ENCODE measurements at regions not wholly inside any gene's neighbourhood (a gene's known extent, or its start where the extent isn't known, plus 50 kb on each side); places are given as distances from the start of the nearest gene placed in this dataset.
A peak's percentile ranks its signal among the peaks of the same experiment; 100 is the strongest.

DNA sequence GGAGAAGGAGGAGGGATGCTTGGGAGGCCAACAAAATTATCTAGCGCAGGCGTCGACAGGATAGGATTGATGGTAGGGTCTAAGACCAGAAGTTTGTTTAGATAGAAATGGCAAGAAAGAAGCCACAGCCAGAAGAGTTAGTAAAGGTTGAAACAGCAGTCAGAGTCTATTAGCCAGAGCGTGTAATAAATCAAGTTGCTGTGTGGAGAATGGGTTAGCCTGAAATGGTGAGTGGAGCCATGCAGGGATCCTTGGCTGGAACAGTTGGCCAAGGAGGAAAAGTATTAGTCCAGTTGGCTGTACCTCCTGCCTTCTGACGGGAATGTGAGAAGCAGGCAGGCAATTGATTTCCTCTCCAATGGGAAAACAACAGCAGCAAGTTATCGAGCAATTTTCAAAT, 190.7 kb upstream of the CCDC68 start:
- in situ Hi-C loops (cut with HindIII; ENCODE audit: low sequenced_read_pairs): no loop called here
- H3K4me3 ChIP-seq (ENCODE audit: low read depth, low read length): no peak overlapping the region
- TF ChIP-seq, protein P1, sequence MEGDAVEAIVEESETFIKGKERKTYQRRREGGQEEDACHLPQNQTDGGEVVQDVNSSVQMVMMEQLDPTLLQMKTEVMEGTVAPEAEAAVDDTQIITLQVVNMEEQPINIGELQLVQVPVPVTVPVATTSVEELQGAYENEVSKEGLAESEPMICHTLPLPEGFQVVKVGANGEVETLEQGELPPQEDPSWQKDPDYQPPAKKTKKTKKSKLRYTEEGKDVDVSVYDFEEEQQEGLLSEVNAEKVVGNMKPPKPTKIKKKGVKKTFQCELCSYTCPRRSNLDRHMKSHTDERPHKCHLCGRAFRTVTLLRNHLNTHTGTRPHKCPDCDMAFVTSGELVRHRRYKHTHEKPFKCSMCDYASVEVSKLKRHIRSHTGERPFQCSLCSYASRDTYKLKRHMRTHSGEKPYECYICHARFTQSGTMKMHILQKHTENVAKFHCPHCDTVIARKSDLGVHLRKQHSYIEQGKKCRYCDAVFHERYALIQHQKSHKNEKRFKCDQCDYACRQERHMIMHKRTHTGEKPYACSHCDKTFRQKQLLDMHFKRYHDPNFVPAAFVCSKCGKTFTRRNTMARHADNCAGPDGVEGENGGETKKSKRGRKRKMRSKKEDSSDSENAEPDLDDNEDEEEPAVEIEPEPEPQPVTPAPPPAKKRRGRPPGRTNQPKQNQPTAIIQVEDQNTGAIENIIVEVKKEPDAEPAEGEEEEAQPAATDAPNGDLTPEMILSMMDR (IDR thresholded peaks at IDR 0.05; ENCODE audit: low read depth, low read length): no peak
- peak; percentile 31 for DNase-seq (ENCODE audit: low read depth, low spot score)

DNA sequence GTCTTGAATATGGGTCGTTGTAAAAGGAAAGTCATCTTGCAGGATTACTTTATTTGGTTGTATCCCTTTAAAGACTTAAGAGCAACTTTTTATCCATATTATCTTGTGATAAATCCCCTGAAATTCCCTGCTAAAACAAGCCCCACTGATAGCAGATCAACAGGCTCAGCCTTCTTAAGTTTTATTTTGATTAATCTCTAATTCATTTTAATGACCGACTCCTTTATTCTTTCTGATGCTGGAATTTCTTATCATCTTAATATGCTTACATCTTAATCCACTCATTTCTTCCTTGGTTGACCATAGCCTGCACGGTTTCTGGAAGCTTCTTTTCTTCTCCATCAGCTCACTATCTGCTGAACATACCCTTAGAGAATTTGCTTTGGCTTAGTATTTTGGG, 188.5 kb upstream of the CCDC68 start:
- TF ChIP-seq, protein P1 (IDR thresholded peaks at IDR 0.05; ENCODE audit: low read depth, low read length): no peak
- in situ Hi-C loops (cut with HindIII; ENCODE audit: low sequenced_read_pairs): no loop called here
- DNase-seq (ENCODE audit: low read depth, low spot score): no peak
- H3K4me3 ChIP-seq (ENCODE audit: low read depth, low read length): no peak overlapping the region

DNA sequence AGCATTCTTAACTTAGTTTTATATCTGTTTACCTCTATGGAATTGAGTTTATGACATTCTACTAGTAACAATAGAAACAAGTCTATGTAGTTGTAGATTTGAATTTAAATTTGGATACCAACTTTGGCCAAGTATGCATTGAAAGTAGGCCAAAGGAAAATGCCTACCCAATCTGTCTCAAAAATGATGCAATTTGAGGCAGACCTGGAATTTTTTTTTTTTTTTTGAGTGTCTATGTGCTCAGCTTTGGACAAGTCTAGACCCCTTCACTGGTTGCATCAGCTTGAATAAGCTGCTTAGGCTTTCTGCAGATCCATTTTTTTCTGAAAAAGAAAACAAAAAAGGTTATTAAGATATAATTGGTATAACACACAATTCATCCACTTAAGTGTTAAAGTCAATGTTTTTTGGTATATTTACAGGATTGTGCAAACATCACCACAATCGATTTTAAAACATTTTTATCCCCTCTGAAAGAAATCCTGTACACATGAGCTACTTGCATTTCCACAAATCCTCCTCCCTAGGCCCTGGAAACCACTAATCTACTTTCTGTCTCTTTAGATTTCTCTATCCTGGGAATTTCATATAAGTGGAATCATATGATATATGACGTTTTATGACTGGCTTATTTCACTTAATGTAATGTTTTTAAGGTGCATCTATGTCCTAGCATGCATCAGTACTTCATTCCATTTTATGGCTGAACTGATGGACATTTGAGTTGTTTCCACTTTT, 185.1 kb upstream of the CCDC68 start:
- H3K4me3 ChIP-seq (ENCODE audit: low read depth, low read length): no peak overlapping the region
- TF ChIP-seq, protein P1 (IDR thresholded peaks at IDR 0.05; ENCODE audit: low read depth, low read length): no peak
- in situ Hi-C loops (cut with HindIII; ENCODE audit: low sequenced_read_pairs): no loop called here
- DNase-seq (ENCODE audit: low read depth, low spot score): no peak

DNA sequence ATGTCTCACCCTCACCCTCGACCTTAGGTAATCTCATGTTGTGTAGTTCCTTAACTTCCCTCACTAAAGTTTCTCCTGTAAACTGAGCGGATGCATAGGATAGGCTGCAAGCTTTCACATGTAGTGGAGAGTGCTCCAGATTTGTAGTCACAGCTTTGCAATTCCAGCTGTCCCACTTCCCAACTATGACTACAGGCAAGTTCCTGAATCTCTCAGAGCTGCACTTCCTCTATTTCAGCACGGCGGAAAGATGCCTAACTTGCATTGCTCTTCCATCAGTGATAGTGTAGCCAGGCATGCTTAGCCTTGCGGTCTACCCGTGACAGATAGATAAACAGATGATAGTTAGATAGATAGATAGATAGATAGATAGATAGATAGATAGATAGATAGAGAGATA, 183.1 kb upstream of the CCDC68 start:
- in situ Hi-C loops (cut with HindIII; ENCODE audit: low sequenced_read_pairs): no loop called here
- H3K4me3 ChIP-seq (ENCODE audit: low read depth, low read length): no peak overlapping the region

DNA sequence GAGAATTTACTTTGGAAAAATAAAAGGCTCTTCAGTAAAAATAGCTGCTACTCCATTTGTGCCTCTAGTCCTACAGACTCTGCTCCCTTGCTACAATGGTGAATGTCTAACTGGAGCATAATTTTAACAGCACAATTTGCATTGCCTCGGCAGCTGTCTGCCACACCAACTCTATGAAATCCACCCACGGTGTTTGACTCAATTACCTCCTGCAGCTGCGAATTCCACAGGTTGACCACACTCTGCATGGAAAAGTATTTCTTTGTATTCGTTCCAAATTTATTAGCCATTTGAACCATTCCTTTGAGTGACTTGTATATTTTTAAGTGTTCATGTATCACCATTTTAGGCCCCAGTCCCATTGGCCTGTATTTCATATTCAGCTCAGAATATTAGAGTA, 182.1 kb upstream of the CCDC68 start:
- in situ Hi-C loops (cut with HindIII; ENCODE audit: low sequenced_read_pairs): no loop called here
- peak; percentile 89 for DNase-seq (ENCODE audit: low read depth, low spot score)
- no peak overlapping the region for H3K4me3 ChIP-seq (ENCODE audit: low read depth, low read length)
- TF ChIP-seq, protein P1 (IDR thresholded peaks at IDR 0.05; ENCODE audit: low read depth, low read length): no peak

More for the DNA sequence above, 183.1 kb upstream of the CCDC68 start:
- TF ChIP-seq, protein P1 (IDR thresholded peaks at IDR 0.05; ENCODE audit: low read depth, low read length): no peak
- no peak for DNase-seq (ENCODE audit: low read depth, low spot score)

DNA sequence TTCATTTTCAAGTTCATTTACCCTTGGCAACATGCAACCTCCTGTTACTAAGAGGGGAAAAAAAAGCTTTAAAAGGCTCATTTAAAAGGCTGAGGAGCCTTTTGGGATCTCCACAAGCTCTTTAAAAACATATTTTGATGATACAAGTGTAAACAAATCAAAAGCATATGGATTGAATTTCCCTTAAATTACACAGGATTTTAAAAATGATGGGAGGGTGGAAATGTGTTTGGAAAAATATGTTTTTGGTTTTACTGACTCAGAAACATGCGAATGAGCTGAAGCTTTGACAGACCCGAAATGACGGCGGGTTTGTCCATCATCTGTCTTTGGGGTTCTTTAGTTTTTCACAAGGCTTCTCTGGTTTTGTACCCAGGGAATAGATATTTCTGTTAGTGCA, 180.6 kb upstream of the CCDC68 start:
- TF ChIP-seq, protein P1 (IDR thresholded peaks at IDR 0.05; ENCODE audit: low read depth, low read length): no peak
- no peak for DNase-seq (ENCODE audit: low read depth, low spot score)
- in situ Hi-C loops (cut with HindIII; ENCODE audit: low sequenced_read_pairs): no loop called here
- no peak overlapping the region for H3K4me3 ChIP-seq (ENCODE audit: low read depth, low read length)
